ENCODE measurements at regions not wholly inside any gene's neighbourhood (a gene's known extent, or its start where the extent isn't known, plus 50 kb on each side); places are given as distances from the start of the nearest gene placed in this dataset.
"Not testable (repeated sequence)": the region's sequence is repeated elsewhere in the genome, so short reads cannot be mapped to it uniquely, and the experiment has no call there.

DNA sequence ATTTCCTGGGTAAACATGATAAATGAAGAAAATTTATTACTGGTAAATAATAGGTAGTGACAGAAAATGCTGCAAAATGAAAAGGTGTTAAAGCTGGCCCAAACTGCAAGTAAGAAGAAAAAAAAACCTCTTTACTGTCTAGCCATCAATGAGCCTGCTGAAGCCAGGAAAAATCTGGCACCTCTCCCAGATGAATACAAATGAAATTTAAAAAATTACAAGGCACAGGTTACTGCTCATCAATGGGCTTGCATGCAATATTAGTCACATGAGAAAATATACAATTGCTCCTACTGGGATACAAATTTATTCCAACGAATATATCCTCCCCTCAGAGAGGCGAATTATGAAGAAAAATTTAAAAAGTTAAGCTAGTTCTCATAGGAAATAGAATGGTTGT lies 1422.5 kb downstream of the KCNT2 start:
- TF ChIP-seq, protein P1, sequence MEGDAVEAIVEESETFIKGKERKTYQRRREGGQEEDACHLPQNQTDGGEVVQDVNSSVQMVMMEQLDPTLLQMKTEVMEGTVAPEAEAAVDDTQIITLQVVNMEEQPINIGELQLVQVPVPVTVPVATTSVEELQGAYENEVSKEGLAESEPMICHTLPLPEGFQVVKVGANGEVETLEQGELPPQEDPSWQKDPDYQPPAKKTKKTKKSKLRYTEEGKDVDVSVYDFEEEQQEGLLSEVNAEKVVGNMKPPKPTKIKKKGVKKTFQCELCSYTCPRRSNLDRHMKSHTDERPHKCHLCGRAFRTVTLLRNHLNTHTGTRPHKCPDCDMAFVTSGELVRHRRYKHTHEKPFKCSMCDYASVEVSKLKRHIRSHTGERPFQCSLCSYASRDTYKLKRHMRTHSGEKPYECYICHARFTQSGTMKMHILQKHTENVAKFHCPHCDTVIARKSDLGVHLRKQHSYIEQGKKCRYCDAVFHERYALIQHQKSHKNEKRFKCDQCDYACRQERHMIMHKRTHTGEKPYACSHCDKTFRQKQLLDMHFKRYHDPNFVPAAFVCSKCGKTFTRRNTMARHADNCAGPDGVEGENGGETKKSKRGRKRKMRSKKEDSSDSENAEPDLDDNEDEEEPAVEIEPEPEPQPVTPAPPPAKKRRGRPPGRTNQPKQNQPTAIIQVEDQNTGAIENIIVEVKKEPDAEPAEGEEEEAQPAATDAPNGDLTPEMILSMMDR (IDR thresholded peaks at IDR 0.05; ENCODE audit: partially characterized antibody, unreplicated experiment) = no peak
- no peak for DNase-seq
- peaks cover 2% of the 10 kb centered on the region for H3K9me3 Mint-ChIP-seq (ENCODE audit: unreplicated experiment)
- H3K4me3 Mint-ChIP-seq (ENCODE audit: unreplicated experiment) = no peak overlapping the region
- no peak overlapping the region for H3K27ac Mint-ChIP-seq (ENCODE audit: unreplicated experiment)
- H3K36me3 Mint-ChIP-seq (ENCODE audit: unreplicated experiment) = no peaks in the 10 kb centered on the region
- peaks cover 1% of the 10 kb centered on the region for H3K4me1 Mint-ChIP-seq (ENCODE audit: low read depth, unreplicated experiment)
- H3K27me3 Mint-ChIP-seq (ENCODE audit: unreplicated experiment) = no peaks in the 10 kb centered on the region

DNA sequence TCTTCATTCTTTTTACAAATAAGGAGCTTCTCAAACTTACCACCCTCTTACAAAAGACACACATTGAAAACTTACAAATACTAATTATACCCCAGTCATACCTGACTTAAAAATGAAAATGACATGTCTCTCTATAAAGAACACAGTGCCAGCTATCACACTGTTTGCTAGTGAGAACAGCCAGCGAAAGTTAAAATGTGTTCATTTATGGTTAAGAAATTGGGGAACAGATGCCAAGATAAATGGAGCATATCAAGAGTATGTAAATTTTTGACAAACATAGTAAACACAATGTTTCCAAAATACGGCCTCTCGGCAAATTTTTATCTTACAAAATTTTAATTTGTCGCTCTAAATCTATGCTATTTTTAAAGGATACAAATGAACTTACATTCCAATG lies 1422.9 kb downstream of the KCNT2 start:
- no peaks in the 10 kb centered on the region for H3K4me1 Mint-ChIP-seq (ENCODE audit: low read depth, unreplicated experiment)
- peaks cover 2% of the 10 kb centered on the region for H3K9me3 Mint-ChIP-seq (ENCODE audit: unreplicated experiment)
- no peak for DNase-seq
- no peak overlapping the region for H3K27ac Mint-ChIP-seq (ENCODE audit: unreplicated experiment)
- H3K4me3 Mint-ChIP-seq (ENCODE audit: unreplicated experiment) = no peak overlapping the region
- H3K27me3 Mint-ChIP-seq (ENCODE audit: unreplicated experiment) = no peaks in the 10 kb centered on the region
- TF ChIP-seq, protein P1 (IDR thresholded peaks at IDR 0.05; ENCODE audit: partially characterized antibody, unreplicated experiment) = no peak
- H3K36me3 Mint-ChIP-seq (ENCODE audit: unreplicated experiment) = no peaks in the 10 kb centered on the region

DNA sequence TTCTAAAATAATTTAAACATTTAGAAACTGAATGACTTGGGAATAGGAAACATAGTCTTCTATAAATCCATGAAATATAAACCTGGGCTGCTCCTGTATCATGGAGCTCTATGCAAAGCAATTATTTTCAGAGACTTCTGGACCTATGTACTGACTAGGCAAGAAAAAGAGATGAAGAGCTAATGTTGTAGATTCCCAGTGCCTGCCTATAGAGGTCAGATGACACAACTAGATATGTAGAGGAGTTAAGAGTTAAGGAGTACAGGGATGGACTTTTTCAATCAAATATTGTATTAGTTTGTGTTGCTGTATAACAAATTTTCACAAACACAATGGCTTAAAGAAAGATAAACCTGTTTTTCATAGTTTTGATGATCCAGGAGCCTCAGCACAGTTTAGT lies 1434.5 kb downstream of the KCNT2 start:
- Mint-ChIP-seq H3K27ac (ENCODE audit: unreplicated experiment) (no peak overlapping the region), H3K4me1 (ENCODE audit: low read depth, unreplicated experiment) (no peaks in the 10 kb centered on the region), H3K9me3 (ENCODE audit: unreplicated experiment) (no peaks in the 10 kb centered on the region), H3K27me3 (ENCODE audit: unreplicated experiment) (no peaks in the 10 kb centered on the region), H3K4me3 (ENCODE audit: unreplicated experiment) (no peak overlapping the region), H3K36me3 (ENCODE audit: unreplicated experiment) (no peaks in the 10 kb centered on the region)
- DNase-seq = no peak
- TF ChIP-seq, protein P1 (IDR thresholded peaks at IDR 0.05; ENCODE audit: partially characterized antibody, unreplicated experiment) = no peak

DNA sequence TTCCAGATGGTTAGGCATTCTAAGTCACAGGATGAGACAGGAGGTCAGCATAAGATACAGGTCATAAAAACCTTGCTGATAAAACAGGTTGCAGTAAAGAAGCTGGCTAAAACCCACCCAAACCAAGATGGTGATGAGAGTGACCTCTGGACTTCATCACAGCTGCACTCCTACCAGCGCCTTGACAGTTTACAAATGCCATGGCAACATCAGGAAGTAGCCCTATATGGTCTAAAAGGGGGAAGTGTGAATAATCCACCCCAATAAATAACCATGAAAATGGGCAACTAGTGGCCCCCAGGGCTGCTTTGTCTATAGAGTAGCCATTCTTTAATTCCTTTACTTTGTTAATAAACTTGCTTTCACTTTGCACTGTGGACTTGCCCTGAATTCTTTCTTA lies 1448.4 kb downstream of the KCNT2 start:
- not testable (repeated sequence) for H3K27ac Mint-ChIP-seq (ENCODE audit: unreplicated experiment); H3K27me3 Mint-ChIP-seq (ENCODE audit: unreplicated experiment); H3K36me3 Mint-ChIP-seq (ENCODE audit: unreplicated experiment); H3K9me3 Mint-ChIP-seq (ENCODE audit: unreplicated experiment); H3K4me1 Mint-ChIP-seq (ENCODE audit: low read depth, unreplicated experiment); H3K4me3 Mint-ChIP-seq (ENCODE audit: unreplicated experiment); DNase-seq

DNA sequence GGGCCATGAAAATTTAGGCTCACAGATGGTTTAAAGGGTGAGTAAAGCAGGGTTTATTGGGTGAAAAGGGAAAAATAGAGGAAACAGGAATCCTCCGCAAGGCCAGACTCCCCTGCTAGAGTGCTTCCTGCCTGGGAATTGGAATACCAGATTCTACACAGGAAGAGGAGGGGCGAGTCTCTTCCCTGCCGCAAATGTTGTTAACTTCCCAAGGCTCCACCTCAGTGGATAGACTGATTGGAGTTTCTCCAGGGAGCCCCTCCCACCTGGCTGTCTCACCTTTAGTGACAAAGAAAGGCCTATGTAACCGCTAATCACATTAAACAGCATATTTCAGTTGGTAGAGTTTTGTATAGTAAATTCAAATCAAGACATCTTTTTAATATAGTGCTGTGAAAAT lies 1450.1 kb downstream of the KCNT2 start:
- DNase-seq = no peak
- Mint-ChIP-seq H3K27me3 (ENCODE audit: unreplicated experiment) (no peaks in the 10 kb centered on the region), H3K4me3 (ENCODE audit: unreplicated experiment) (no peak overlapping the region), H3K4me1 (ENCODE audit: low read depth, unreplicated experiment) (no peaks in the 10 kb centered on the region), H3K9me3 (ENCODE audit: unreplicated experiment) (no peaks in the 10 kb centered on the region), H3K36me3 (ENCODE audit: unreplicated experiment) (no peaks in the 10 kb centered on the region), H3K27ac (ENCODE audit: unreplicated experiment) (no peak overlapping the region)
- TF ChIP-seq, protein P1 (IDR thresholded peaks at IDR 0.05; ENCODE audit: partially characterized antibody, unreplicated experiment) = no peak

DNA sequence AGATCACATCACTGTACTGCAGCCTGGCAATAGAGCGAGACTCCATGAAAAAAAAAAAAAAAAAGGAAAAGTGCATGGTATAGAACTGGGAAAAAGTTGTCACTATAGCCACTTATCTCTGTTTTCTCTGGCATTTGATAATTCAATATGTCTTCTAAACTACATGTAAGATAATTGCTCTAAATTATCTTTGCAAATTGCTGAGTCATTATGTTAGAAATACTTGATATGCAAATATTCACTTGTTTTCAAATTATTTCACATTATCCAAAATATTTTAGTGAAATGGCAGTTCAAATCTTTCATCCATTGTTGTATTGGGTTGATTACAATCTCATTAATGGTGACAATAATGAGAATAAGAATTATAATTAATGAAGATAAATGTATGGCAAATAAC lies 1455.1 kb downstream of the KCNT2 start:
- no peaks in the 10 kb centered on the region for H3K36me3 Mint-ChIP-seq (ENCODE audit: unreplicated experiment)
- DNase-seq = no peak
- TF ChIP-seq, protein P1 (IDR thresholded peaks at IDR 0.05; ENCODE audit: partially characterized antibody, unreplicated experiment) = no peak
- H3K9me3 Mint-ChIP-seq (ENCODE audit: unreplicated experiment) = no peaks in the 10 kb centered on the region
- H3K4me3 Mint-ChIP-seq (ENCODE audit: unreplicated experiment) = no peak overlapping the region
- H3K27ac Mint-ChIP-seq (ENCODE audit: unreplicated experiment) = no peak overlapping the region
- no peaks in the 10 kb centered on the region for H3K27me3 Mint-ChIP-seq (ENCODE audit: unreplicated experiment)
- no peaks in the 10 kb centered on the region for H3K4me1 Mint-ChIP-seq (ENCODE audit: low read depth, unreplicated experiment)
